Kidney (tissue), 13 donors: ENCODE measurements at regions not wholly inside any gene's neighbourhood (a gene's known extent, or its start where the extent isn't known, plus 50 kb on each side); places are given as distances from the start of the nearest gene placed in this dataset.

Experiments used
- DNase-seq, 5 donors: peaks; one replicate each; pipeline ENCODE4 v3.0.0-alpha.2; 2013 to 2020
- FAIRE-seq: peaks from 2 replicates; lab custom pipeline; 2012; peaks lifted over from hg19 to GRCh38; lab: Jason Lieb, UNC
- H3K27ac ChIP-seq, 2 donors: one replicate each; pipeline ENCODE4 v1.7.0; 2013; ENCODE audit warnings: low read depth in 2 of 2, low read length in 2 of 2, inconsistent platforms in 1 of 2
- H3K27me3 ChIP-seq: one replicate; pipeline ENCODE4 v1.7.1; 2013; ENCODE audit warnings: low read length, inconsistent platforms; ENCODE audit not compliant: control insufficient read depth, insufficient read depth
- H3K36me3 ChIP-seq, 3 donors: one replicate each; pipeline versions ENCODE4 v1.7.0 to v1.7.1; 2013; ENCODE audit warnings: low read length in 3 of 3, control low read depth in 1 of 3, inconsistent platforms in 1 of 3; ENCODE audit not compliant: insufficient read depth in 3 of 3, control insufficient read depth in 2 of 3
- H3K4me1 ChIP-seq, 3 donors: one replicate each; pipeline versions ENCODE4 v1.7.0 to v1.7.1; 2013; ENCODE audit warnings: low read length in 3 of 3, inconsistent platforms in 1 of 3, low read depth in 1 of 3; ENCODE audit not compliant: control insufficient read depth in 2 of 3, insufficient read depth in 2 of 3
- H3K4me3 ChIP-seq, 3 donors: one replicate each; pipeline versions ENCODE4 v1.7.0 to v1.8.1; 2013; ENCODE audit warnings: low read length in 3 of 3, control low read depth in 1 of 3, inconsistent platforms in 1 of 3
- H3K9ac ChIP-seq, 3 donors: one replicate each; pipeline versions ENCODE4 v1.7.0 to v1.7.1; 2013; ENCODE audit warnings: low read length in 3 of 3, control low read depth in 1 of 3, inconsistent platforms in 1 of 3
- H3K9me3 ChIP-seq, 3 donors: one replicate each; pipeline versions ENCODE4 v1.7.0 to v1.7.1; 2013; ENCODE audit warnings: low read length in 3 of 3, control low read depth in 1 of 3, inconsistent platforms in 1 of 3; ENCODE audit not compliant: control insufficient read depth in 2 of 3, insufficient read depth in 1 of 3
- intact Hi-C: fragments of 100-400 bp; cut with DNase I; formaldehyde crosslinking; loops from one replicate; pipeline ENCODE4 v1.11.1; 2022
- TF ChIP-seq, protein P1 (sequence below): IDR thresholded peaks from 3 replicates; pipeline ENCODE4 v1.5.1; 2012; ENCODE audit warnings: mild to moderate bottlenecking, moderate library complexity, borderline replicate concordance; ENCODE audit not compliant: insufficient read depth; ENCODE audit errors: extremely low read depth
- donor health status: control.
- donor health status: control.
- donor health status: control.
- donor health status: control.
- donor health status: control.
- donor health status: DM: yes; HTN: yes; CAD: no.
- donor health status: Normal renal cell carcinoma (clear cell type).

DNA sequence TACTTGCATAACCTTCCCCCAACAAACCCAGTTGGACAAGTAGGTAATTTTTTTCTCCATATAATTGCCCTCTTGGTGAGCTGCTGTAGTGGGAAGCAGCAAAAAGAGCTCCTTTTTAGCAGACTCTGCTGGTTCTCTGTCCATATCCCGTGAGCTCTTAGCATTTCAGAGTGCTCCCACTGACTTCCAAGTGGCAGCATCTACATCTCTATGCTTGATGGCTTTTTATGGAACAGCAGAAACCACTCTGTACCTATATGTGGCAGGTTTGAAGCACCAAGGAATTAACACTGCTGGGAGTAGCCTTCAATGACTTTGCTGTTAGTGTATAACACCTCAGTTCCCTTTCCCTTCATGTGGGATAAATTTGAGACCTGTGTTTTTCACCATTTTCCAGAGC lies 168.4 kb upstream of the NHS start:
- no peak overlapping the region for H3K27ac ChIP-seq
- no peak overlapping the region for H3K4me3 ChIP-seq
- H3K27me3 ChIP-seq, result no peaks in the 10 kb centered on the region
- H3K9ac ChIP-seq, result no peak overlapping the region
- H3K4me1 ChIP-seq, result no peaks in the 10 kb centered on the region
- intact Hi-C loops, result no loop called here
- H3K36me3 ChIP-seq, result no peaks in the 10 kb centered on the region
- TF ChIP-seq, protein P1, sequence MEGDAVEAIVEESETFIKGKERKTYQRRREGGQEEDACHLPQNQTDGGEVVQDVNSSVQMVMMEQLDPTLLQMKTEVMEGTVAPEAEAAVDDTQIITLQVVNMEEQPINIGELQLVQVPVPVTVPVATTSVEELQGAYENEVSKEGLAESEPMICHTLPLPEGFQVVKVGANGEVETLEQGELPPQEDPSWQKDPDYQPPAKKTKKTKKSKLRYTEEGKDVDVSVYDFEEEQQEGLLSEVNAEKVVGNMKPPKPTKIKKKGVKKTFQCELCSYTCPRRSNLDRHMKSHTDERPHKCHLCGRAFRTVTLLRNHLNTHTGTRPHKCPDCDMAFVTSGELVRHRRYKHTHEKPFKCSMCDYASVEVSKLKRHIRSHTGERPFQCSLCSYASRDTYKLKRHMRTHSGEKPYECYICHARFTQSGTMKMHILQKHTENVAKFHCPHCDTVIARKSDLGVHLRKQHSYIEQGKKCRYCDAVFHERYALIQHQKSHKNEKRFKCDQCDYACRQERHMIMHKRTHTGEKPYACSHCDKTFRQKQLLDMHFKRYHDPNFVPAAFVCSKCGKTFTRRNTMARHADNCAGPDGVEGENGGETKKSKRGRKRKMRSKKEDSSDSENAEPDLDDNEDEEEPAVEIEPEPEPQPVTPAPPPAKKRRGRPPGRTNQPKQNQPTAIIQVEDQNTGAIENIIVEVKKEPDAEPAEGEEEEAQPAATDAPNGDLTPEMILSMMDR, result no peak
- DNase-seq (no peak), FAIRE-seq (no peak)
- peaks cover 0 to 2% (median 0%) of the 10 kb centered on the region in 3 donors for H3K9me3 ChIP-seq

DNA sequence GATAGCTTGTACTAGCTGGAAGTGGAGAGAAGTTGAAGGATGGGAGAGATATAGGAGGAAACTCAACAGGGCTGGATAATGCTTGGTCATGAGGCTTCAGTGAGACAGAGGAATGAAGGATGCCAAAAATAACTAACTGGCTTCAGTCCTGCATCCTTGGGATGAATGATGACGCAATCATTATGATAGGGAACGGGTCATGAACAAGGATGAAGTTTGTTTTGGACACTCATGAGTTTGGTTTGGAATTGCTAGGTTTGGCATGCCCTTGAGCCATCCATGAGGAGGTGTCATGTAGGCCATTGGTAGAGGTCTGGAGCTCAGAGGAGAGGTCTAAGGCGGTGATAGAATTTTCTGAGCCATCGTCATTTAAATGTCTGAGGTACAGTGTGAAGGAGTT lies 160.0 kb upstream of the NHS start:
- no peak for DNase-seq
- Histone ChIP-seq H3K4me3 (no peak overlapping the region), H3K9me3 (peaks cover 0 to 3% (median 0%) of the 10 kb centered on the region in 3 donors), H3K27ac (no peak overlapping the region), H3K9ac (no peak overlapping the region), H3K4me1 (no peaks in the 10 kb centered on the region), H3K27me3 (no peaks in the 10 kb centered on the region), H3K36me3 (no peaks in the 10 kb centered on the region)
- FAIRE-seq, result no peak
- intact Hi-C loops, result no loop called here
- TF ChIP-seq, protein P1, result no peak

DNA sequence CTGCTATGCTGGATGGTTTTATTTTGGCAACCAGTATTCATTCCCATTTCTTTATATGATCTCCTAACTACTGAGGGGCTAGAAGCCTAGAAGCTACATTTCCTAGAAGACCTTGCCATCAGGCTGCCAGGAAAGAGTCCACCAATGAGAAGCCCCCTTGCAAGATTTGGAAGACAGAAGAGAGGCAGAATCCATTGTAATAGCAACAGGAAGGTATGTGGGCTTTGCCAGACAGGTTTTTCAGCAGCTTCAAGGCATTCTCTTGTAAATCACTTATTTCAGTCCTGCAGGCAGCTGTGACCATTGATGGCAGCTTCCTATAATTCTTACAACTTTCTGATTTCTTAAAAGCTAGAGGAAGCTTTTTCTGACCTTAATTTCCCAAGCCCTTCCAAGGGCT lies 148.3 kb upstream of the NHS start:
- Histone ChIP-seq H3K9ac (no peak overlapping the region), H3K27me3 (no peaks in the 10 kb centered on the region), H3K4me3 (no peak overlapping the region), H3K27ac (no peak overlapping the region), H3K9me3 (no peaks in the 10 kb centered on the region), H3K36me3 (no peaks in the 10 kb centered on the region), H3K4me1 (no peaks in the 10 kb centered on the region)
- FAIRE-seq (no peak), DNase-seq (no peak)
- TF ChIP-seq, protein P1, result no peak
- intact Hi-C loops, result no loop called here

DNA sequence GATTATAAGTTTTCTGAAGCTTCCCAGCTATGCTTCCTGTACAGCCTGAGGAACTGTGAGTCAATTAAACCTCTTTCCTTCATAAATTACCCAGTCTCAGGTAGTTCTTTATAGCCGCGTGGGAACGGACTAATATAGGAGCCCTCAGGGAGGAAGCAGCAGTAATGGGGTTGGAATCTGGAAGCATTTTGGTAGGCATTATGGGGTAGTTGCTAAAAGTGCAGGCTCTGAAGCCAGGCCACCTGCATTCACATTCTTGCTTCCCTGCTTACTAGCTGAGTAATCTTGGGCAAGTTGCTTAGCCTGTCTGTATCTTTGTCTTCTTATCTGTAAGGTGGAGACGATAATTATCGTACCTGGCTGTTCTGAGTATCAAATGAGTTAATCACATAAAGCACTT lies 137.9 kb upstream of the NHS start:
- H3K27ac ChIP-seq, result no peak overlapping the region
- no peak for FAIRE-seq

More for the DNA sequence above, 137.9 kb upstream of the NHS start:
- no peaks in the 10 kb centered on the region for H3K4me1 ChIP-seq
- no peak for DNase-seq
- no peak overlapping the region for H3K9ac ChIP-seq
- H3K9me3 ChIP-seq, result no peaks in the 10 kb centered on the region
- H3K36me3 ChIP-seq, result no peaks in the 10 kb centered on the region
- TF ChIP-seq, protein P1, result no peak
- peaks cover 2% of the 10 kb centered on the region for H3K27me3 ChIP-seq
- H3K4me3 ChIP-seq, result no peak overlapping the region
- intact Hi-C loops, result no loop called here
